Breast epithelium (tissue), 4 donors: ENCODE measurements at regions not wholly inside any gene's neighbourhood (a gene's known extent, or its start where the extent isn't known, plus 50 kb on each side); places are given as distances from the start of the nearest gene placed in this dataset.

Experiments
- DNase-seq, 2 donors: peaks; one replicate each; pipeline ENCODE4 v3.0.0-alpha.2; 2019; ENCODE audit warnings: low spot score in 2 of 2
- H3K27ac ChIP-seq, 2 donors: fragments of 200-600 bp; sonication (generic) in 1 of 2; one replicate each; pipeline ENCODE4 v1.5.1; 2016 to 2019; ENCODE audit warnings: mild to moderate bottlenecking in 1 of 2
- H3K27me3 ChIP-seq, 2 donors: fragments of 200-600 bp; sonication (generic) in 1 of 2; one replicate each; pipeline versions ENCODE4 v1.5.1 to v1.6.0; 2017 to 2019; ENCODE audit warnings: control low read depth in 1 of 2, mild to moderate bottlenecking in 1 of 2
- H3K36me3 ChIP-seq: fragments of 200-600 bp; one replicate; pipeline ENCODE4 v1.5.1; 2019
- H3K4me1 ChIP-seq, 2 donors: fragments of 200-600 bp; sonication (generic); one replicate each; pipeline ENCODE4 v1.5.1; 2016 to 2019; ENCODE audit warnings: control low read depth in 1 of 2
- H3K4me3 ChIP-seq, 3 donors: fragments of 200-600 bp; sonication (generic); 1 replicate in 2 of 3; 2 replicates in 1 of 3; pipeline ENCODE4 v1.5.1; 2016 to 2019; ENCODE audit warnings: mild to moderate bottlenecking in 3 of 3, moderate library complexity in 2 of 3
- H3K9me3 ChIP-seq, 2 donors: fragments of 200-600 bp; sonication (generic) in 1 of 2; one replicate each; pipeline ENCODE4 v1.5.1; 2016 to 2019; ENCODE audit warnings: control low read depth in 1 of 2
- CTCF ChIP-seq, 3 donors: fragments of 450-650 bp; IDR thresholded peaks; one replicate each; pipeline ENCODE4 v1.5.1; 2016 to 2017; ENCODE audit warnings: antibody characterized with exemption in 3 of 3, mild to moderate bottlenecking in 3 of 3, moderate library complexity in 3 of 3
- POLR2A ChIP-seq: fragments of 450-650 bp; IDR thresholded peaks from one replicate; pipeline ENCODE4 v1.6.1; 2016; ENCODE audit warnings: antibody characterized with exemption, mild to moderate bottlenecking, moderate library complexity
- POLR2AphosphoS5 ChIP-seq, 3 donors: sonication (generic); formaldehyde crosslinking; IDR thresholded peaks; one replicate each; pipeline ENCODE4 v1.6.1; 2017; ENCODE audit warnings: antibody characterized with exemption in 3 of 3
- intact Hi-C: fragments of 100-400 bp; cut with DNase I; formaldehyde crosslinking; loops from one replicate; pipeline ENCODE4 v1.15.1; 2023; ENCODE audit warnings: low total_unique reads

GRCh38 chr10:56507033-56507432 is 146.0 kb upstream of the ZWINT start:
- Histone ChIP-seq H3K27me3 (no peaks in the 10 kb centered on the region), H3K27ac (no peak overlapping the region), H3K36me3 (no peaks in the 10 kb centered on the region), H3K4me1 (no peaks in the 10 kb centered on the region), H3K4me3 (no peak overlapping the region), H3K9me3 (no peaks in the 10 kb centered on the region)
- intact Hi-C loops = no loop called here
- DNase-seq = no peak
- TF ChIP-seq POLR2A (no peak), POLR2AphosphoS5 (IDR thresholded peaks at IDR 0.05) (no peak)

GRCh38 chr10:56505555-56505954 is 144.5 kb upstream of the ZWINT start:
- intact Hi-C loops = no loop called here
- Histone ChIP-seq H3K27me3 (no peaks in the 10 kb centered on the region), H3K27ac (no peak overlapping the region), H3K4me3 (no peak overlapping the region), H3K36me3 (no peaks in the 10 kb centered on the region), H3K9me3 (no peaks in the 10 kb centered on the region), H3K4me1 (no peaks in the 10 kb centered on the region)
- no peak for DNase-seq
- TF ChIP-seq POLR2A (no peak), POLR2AphosphoS5 (IDR thresholded peaks at IDR 0.05) (no peak), CTCF (IDR thresholded peaks at IDR 0.05) (no peak)

- Histone ChIP-seq H3K27ac (no peak overlapping the region), H3K36me3 (no peaks in the 10 kb centered on the region), H3K4me3 (no peak overlapping the region), H3K9me3 (no peaks in the 10 kb centered on the region), H3K27me3 (no peaks in the 10 kb centered on the region), H3K4me1 (no peaks in the 10 kb centered on the region)
- no peak for DNase-seq
- TF ChIP-seq POLR2A (no peak), POLR2AphosphoS5 (IDR thresholded peaks at IDR 0.05) (no peak), CTCF (IDR thresholded peaks at IDR 0.05) (no peak)
- intact Hi-C loops = no loop called here
Measured at GRCh38 chr10:56496186-56496486, 135.1 kb upstream of the ZWINT start.

GRCh38 chr10:56487746-56488145 is 126.7 kb upstream of the ZWINT start:
- no peak for DNase-seq
- TF ChIP-seq POLR2AphosphoS5 (IDR thresholded peaks at IDR 0.05) (no peak), POLR2A (no peak), CTCF (IDR thresholded peaks at IDR 0.05) (no peak)
- no peaks in the 10 kb centered on the region for H3K36me3 ChIP-seq
- no peaks in the 10 kb centered on the region for H3K9me3 ChIP-seq
- no peak overlapping the region for H3K4me3 ChIP-seq
- no peaks in the 10 kb centered on the region for H3K27me3 ChIP-seq
- intact Hi-C loops = no loop called here
- no peak overlapping the region for H3K27ac ChIP-seq
- H3K4me1 ChIP-seq = no peaks in the 10 kb centered on the region

GRCh38 chr10:56481521-56482091 is 120.5 kb upstream of the ZWINT start:
- Histone ChIP-seq H3K9me3 (no peaks in the 10 kb centered on the region), H3K4me1 (no peaks in the 10 kb centered on the region), H3K4me3 (no peak overlapping the region), H3K36me3 (no peaks in the 10 kb centered on the region), H3K27ac (no peak overlapping the region), H3K27me3 (no peaks in the 10 kb centered on the region)
- intact Hi-C loops = no loop called here
- TF ChIP-seq POLR2A (no peak), POLR2AphosphoS5 (IDR thresholded peaks at IDR 0.05) (no peak), CTCF (IDR thresholded peaks at IDR 0.05) (no peak)
- DNase-seq = no peak

- intact Hi-C loops = no loop called here
- no peaks in the 10 kb centered on the region for H3K27me3 ChIP-seq
- H3K4me1 ChIP-seq = no peaks in the 10 kb centered on the region
- no peak overlapping the region for H3K4me3 ChIP-seq
- TF ChIP-seq POLR2AphosphoS5 (IDR thresholded peaks at IDR 0.05) (no peak), CTCF (IDR thresholded peaks at IDR 0.05) (no peak), POLR2A (no peak)
- no peak overlapping the region for H3K27ac ChIP-seq
- H3K36me3 ChIP-seq = no peaks in the 10 kb centered on the region
- no peak for DNase-seq
- H3K9me3 ChIP-seq = peaks cover 0 to 10% of the 10 kb centered on the region in 2 donors
Measured at GRCh38 chr10:56472978-56473377, 111.9 kb upstream of the ZWINT start.
